Keratinocyte (primary cell): ENCODE measurements at regions not wholly inside any gene's neighbourhood (a gene's known extent, or its start where the extent isn't known, plus 50 kb on each side); places are given as distances from the start of the nearest gene placed in this dataset.
"Not testable (repeated sequence)": the region's sequence is repeated elsewhere in the genome, so short reads cannot be mapped to it uniquely, and the experiment has no call there.

Experiments
- CTCF ChIP-seq, 3 experiments: IDR thresholded peaks in 1 of 3; conservative IDR thresholded peaks in 1 of 3; optimal IDR thresholded peaks in 1 of 3; 2 replicates in 2 of 3; 3 replicates in 1 of 3; pipeline versions ENCODE3 to v1.5.1; 2011; ENCODE audit warnings: low read length in 3 of 3, mild to moderate bottlenecking in 3 of 3, moderate library complexity in 2 of 3, control low read depth in 1 of 3, inconsistent platforms in 1 of 3; ENCODE audit not compliant: insufficient read depth in 2 of 3; ENCODE audit errors: extremely low read depth in 1 of 3
- EZH2 ChIP-seq: IDR thresholded peaks from one replicate; pipeline ENCODE4 v1.6.1; 2012; ENCODE audit warnings: inconsistent platforms, mild to moderate bottlenecking, low read length, moderate library complexity

DNA sequence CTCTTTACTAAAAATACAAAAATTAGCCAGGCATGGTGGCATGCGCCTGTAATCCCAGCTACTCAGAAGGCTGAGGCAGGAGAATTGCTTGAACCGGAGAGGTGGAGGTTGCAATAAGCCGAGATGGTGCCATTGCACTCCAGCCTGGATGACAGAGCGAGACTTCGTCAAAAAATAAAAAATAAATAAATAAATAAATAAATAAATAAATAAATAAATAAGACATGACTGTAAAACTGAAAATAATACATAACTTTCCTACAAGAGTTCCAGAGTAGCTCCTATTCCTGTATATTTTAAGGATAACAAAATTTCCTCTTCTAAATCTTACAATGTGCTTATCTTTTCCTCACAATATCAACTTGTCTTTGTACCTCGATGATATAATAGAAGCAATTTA, 549.4 kb downstream of the TRAM1L1 start:
- TF ChIP-seq EZH2; CTCF (optimal IDR thresholded peaks at IDR 0.05 in 1 of 3, IDR thresholded peaks at IDR 0.05 in 1 of 3, conservative IDR thresholded peaks at IDR 0.05 in 1 of 3; ENCODE audit: extremely low read depth in 1 of 3, insufficient read depth in 2 of 3, low read length in 3 of 3): not testable (repeated sequence)
